ENCODE measurements at regions not wholly inside any gene's neighbourhood (a gene's known extent, or its start where the extent isn't known, plus 50 kb on each side); places are given as distances from the start of the nearest gene placed in this dataset.

DNA sequence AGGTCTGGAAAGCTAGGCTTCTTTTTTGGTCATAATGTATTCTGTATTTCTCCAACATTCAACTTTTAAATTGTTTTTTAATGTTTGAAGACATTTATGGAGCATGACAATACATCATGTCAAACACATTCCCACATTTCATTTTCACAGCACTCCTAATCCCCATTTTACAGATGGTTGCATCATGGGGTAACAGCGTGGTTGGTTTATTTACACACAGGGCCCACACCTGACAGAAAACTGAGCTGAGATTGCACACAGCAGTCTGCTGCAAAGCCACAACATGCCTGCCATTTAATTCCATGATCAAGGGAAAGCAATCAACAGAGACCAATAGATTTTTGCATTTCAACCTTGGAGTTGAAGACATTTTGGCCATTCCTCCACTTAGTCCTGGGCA, 335.7 kb upstream of the MGAT5 start:
- no peak for DNase-seq
- Mint-ChIP-seq H3K4me1 (ENCODE audit: low read depth) (no peaks in the 10 kb centered on the region), H3K9me3 (peaks cover 0 to 2% of the 10 kb centered on the region in 2 donors), H3K27me3 (ENCODE audit: low read depth) (no peaks in the 10 kb centered on the region), H3K27ac (no peak overlapping the region), H3K36me3 (ENCODE audit: insufficient read depth in 2 of 2) (no peaks in the 10 kb centered on the region), H3K4me3 (no peak overlapping the region)
- ATAC-seq (replicated peaks in 1 of 2): no peak

DNA sequence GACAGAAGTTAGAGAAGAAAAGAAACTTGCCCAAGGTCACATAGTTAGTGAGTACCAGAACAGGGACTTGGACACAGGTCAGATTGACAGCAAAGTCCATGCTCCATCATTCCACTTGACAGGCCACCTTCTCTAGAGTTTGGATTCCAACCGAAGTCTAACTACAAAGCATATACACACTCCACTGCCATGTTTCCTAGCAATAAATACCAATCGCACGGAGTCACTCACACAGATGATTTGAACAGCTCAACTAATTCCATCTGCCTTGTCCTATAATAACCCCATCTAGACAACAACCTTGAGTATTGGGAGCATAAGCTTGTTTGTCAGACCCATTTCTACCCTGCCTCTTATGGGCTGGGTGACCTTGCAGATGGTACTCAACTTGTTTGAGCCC, 334.6 kb upstream of the MGAT5 start:
- DNase-seq: no peak
- Mint-ChIP-seq H3K27ac (no peak overlapping the region), H3K4me3 (no peak overlapping the region), H3K36me3 (ENCODE audit: insufficient read depth in 2 of 2) (no peaks in the 10 kb centered on the region), H3K4me1 (ENCODE audit: low read depth) (no peaks in the 10 kb centered on the region), H3K27me3 (ENCODE audit: low read depth) (peaks cover 9% of the 10 kb centered on the region), H3K9me3 (peaks cover 0 to 2% of the 10 kb centered on the region in 2 donors)
- no peak for ATAC-seq (replicated peaks in 1 of 2)

DNA sequence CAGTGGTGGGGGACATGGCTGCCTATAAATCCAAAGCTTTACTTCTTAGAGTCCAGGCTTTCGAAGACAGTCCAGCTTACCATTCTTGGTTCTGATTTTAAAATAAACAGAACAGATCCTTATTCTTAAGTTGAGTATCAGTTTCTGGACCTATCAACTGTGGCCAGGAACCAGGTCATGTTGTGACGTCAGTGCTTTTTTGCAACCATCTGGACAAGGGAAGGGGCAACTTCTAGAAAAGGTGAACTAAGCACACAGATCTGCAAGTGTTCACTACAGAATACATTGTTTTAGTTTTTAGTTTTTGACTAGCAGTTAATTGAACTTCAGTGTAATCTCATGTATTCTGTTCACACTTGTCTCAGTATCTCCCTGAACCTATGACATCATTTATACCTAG, 326.0 kb upstream of the MGAT5 start:
- DNase-seq: no peak
- Mint-ChIP-seq H3K4me1 (ENCODE audit: low read depth) (no peaks in the 10 kb centered on the region), H3K36me3 (ENCODE audit: insufficient read depth in 2 of 2) (no peaks in the 10 kb centered on the region), H3K4me3 (no peak overlapping the region), H3K9me3 (no peaks in the 10 kb centered on the region), H3K27me3 (ENCODE audit: low read depth) (peaks cover 25% of the 10 kb centered on the region), H3K27ac (no peak overlapping the region)
- ATAC-seq (replicated peaks in 1 of 2): no peak

DNA sequence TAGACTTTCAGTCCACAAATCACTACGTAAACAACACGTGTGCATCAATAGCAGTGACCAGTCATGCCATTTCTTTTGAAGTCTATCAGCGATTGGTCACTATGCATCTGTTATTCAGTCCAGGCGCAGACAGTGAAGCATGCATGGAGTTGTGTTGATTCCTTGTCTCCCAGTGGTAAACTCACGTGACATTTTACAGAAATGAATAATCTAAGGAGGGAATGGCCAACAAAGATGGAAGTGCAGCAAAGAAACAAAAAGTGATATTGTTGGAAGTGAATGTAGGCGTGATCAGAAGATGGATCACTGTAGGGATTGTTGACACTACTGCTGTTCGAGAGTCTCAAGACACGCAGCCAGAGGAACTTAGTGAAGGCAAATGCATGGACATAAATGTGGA, 317.8 kb upstream of the MGAT5 start:
- Mint-ChIP-seq H3K9me3 (peaks cover 0 to 1% of the 10 kb centered on the region in 2 donors), H3K4me1 (ENCODE audit: low read depth) (no peaks in the 10 kb centered on the region), H3K36me3 (ENCODE audit: insufficient read depth in 2 of 2) (no peaks in the 10 kb centered on the region), H3K4me3 (no peak overlapping the region), H3K27ac (no peak overlapping the region), H3K27me3 (ENCODE audit: low read depth) (peaks cover 7% of the 10 kb centered on the region)
- no peak for DNase-seq
- no peak for ATAC-seq (replicated peaks in 1 of 2)

DNA sequence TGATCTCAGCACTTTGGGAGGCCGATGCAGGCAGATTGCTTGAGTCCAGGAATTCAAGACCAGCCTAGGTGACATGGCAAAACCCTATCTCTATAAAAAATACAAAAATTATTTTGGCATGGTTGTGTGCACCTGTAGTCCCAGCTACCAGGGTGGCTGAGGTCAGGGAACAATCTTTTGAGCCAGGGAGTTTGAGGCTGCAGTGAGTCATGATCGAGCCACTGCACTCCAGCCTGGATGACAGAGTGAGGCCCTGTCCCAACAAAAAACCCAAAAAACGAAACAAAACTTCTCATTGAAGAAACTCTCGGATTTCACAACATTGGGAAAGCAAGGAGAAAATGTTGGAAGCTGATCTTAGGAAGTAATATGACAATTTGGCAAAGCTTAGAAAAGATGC, 317.3 kb upstream of the MGAT5 start:
- Mint-ChIP-seq H3K27ac (no peak overlapping the region), H3K36me3 (ENCODE audit: insufficient read depth in 2 of 2) (no peaks in the 10 kb centered on the region), H3K27me3 (ENCODE audit: low read depth) (peaks cover 7% of the 10 kb centered on the region), H3K9me3 (peaks cover 0 to 1% of the 10 kb centered on the region in 2 donors), H3K4me3 (no peak overlapping the region), H3K4me1 (ENCODE audit: low read depth) (no peaks in the 10 kb centered on the region)
- ATAC-seq (replicated peaks in 1 of 2) (no peak), DNase-seq (no peak)

DNA sequence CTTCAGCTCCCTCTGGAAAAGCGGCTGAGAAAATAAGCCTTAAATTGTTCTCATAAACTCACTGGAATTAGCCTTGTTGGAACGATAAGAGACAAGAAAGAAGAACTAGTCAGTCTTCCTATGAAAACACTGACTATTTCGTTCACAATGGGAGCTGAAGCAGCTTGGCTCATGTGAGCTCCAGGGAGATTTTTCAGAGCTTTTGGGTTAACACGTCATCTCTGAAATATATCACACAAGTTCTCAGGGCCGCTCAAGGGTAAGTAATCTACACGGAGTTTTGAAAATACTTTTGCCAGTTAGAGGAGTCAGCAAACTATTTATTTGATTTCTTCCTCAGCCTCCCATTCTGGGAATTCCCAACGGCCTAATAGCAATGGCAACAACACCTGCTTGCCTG, 316.2 kb upstream of the MGAT5 start:
- ATAC-seq (replicated peaks in 1 of 2) (no peak), DNase-seq (no peak)
- Mint-ChIP-seq H3K27ac (no peak overlapping the region), H3K36me3 (ENCODE audit: insufficient read depth in 2 of 2) (no peaks in the 10 kb centered on the region), H3K4me1 (ENCODE audit: low read depth) (no peaks in the 10 kb centered on the region), H3K27me3 (ENCODE audit: low read depth) (peaks cover 7% of the 10 kb centered on the region), H3K4me3 (no peak overlapping the region), H3K9me3 (peaks cover 0 to 1% of the 10 kb centered on the region in 2 donors)

DNA sequence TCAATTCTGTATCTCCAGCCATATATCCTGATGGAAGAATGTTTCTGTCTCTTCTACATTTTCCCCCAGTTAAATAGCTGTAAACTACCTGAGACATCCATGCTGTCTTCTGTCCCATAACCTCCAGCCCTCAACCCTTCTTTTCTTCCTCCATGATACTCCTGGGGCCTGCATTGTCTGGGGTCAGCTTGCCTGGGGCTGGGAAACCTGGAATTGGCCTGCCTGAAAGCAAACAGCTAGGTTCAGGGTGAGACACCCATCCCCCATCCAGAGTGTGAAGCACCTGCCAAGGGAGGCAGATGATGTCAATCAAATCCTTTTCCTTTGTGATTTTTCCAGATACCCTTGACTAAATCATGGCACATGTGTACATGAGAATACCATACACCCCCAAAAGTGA, 313.7 kb upstream of the MGAT5 start:
- no peak for DNase-seq
- peaks cover 0 to 1% of the 10 kb centered on the region in 2 donors for H3K9me3 Mint-ChIP-seq
- H3K36me3 Mint-ChIP-seq (ENCODE audit: insufficient read depth in 2 of 2): no peaks in the 10 kb centered on the region
- H3K27me3 Mint-ChIP-seq (ENCODE audit: low read depth): peaks cover 13% of the 10 kb centered on the region
- no peaks in the 10 kb centered on the region for H3K4me1 Mint-ChIP-seq (ENCODE audit: low read depth)
- ATAC-seq (replicated peaks in 1 of 2): no peak
- no peak overlapping the region for H3K27ac Mint-ChIP-seq
- H3K4me3 Mint-ChIP-seq: no peak overlapping the region

DNA sequence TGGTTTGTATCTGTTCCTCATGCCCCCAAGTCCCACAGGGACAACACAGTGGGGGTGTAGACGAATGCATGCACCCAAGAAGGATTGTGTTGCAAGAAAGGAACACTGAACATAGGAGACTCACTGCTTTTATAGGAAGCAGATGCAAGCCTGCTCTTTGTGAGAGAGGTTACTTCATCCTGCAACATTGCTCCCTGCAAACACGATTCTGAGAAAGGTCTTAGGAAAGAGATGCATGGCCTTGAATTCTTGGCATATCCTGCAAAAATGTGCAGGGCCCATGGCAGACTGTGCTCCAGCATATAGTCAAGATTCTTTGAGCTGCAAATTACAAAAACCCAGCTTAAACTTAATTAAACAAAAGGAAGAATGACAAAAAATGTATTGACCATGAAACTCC, 312.2 kb upstream of the MGAT5 start:
- no peaks in the 10 kb centered on the region for H3K4me1 Mint-ChIP-seq (ENCODE audit: low read depth)
- DNase-seq (no peak), ATAC-seq (replicated peaks in 1 of 2) (no peak)
- no peak overlapping the region for H3K27ac Mint-ChIP-seq
- peaks cover 14% of the 10 kb centered on the region for H3K27me3 Mint-ChIP-seq (ENCODE audit: low read depth)
- H3K9me3 Mint-ChIP-seq: peaks cover 0 to 1% of the 10 kb centered on the region in 2 donors
- H3K4me3 Mint-ChIP-seq: no peak overlapping the region
- H3K36me3 Mint-ChIP-seq (ENCODE audit: insufficient read depth in 2 of 2): no peaks in the 10 kb centered on the region

DNA sequence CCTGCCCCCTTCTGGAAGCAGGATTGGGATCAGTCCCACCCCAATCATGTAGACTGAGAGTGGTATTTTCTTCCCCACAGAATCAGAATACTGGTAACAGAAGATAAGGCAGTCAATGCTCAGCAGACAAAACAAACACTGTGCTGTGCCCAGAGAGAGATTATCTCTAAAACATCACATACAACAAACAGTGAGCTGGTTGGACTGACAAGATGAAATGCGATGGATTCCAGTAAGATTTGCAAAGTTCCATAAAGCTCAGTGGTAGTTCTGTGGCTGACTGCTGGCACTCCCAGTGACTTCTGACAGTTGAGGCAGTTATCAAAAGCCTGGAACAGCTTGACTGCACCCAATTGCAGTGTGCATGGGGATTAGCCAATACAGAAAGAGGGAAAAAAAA, 311.5 kb upstream of the MGAT5 start:
- ATAC-seq (replicated peaks in 1 of 2) (no peak), DNase-seq (no peak)
- no peak overlapping the region for H3K27ac Mint-ChIP-seq
- no peak overlapping the region for H3K4me3 Mint-ChIP-seq
- H3K9me3 Mint-ChIP-seq: peaks cover 0 to 1% of the 10 kb centered on the region in 2 donors
- H3K27me3 Mint-ChIP-seq (ENCODE audit: low read depth): peaks cover 14% of the 10 kb centered on the region
- no peaks in the 10 kb centered on the region for H3K4me1 Mint-ChIP-seq (ENCODE audit: low read depth)
- H3K36me3 Mint-ChIP-seq (ENCODE audit: insufficient read depth in 2 of 2): no peaks in the 10 kb centered on the region

DNA sequence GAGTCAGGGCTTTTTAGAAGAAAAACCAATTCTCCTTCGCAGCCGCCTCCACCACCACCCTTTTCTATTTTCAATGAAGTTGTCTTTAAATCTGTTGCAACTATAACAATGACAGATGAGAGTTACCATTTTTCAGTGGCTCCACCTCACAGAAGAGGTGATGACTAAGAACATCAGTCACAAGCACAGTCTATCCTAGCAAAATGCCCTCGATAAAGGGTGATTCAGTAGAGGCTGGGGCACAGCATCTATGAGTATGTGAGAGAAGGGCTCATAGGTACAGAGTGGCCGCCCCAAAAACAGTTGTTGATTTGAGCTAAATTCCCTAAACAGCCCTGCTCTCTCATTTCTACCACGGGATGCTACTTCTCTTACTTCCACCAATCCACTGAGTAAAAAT, 310.8 kb upstream of the MGAT5 start:
- ATAC-seq (replicated peaks in 1 of 2): no peak
- Mint-ChIP-seq H3K4me1 (ENCODE audit: low read depth) (no peaks in the 10 kb centered on the region), H3K36me3 (ENCODE audit: insufficient read depth in 2 of 2) (no peaks in the 10 kb centered on the region), H3K27ac (no peak overlapping the region), H3K27me3 (ENCODE audit: low read depth) (peaks cover 14% of the 10 kb centered on the region), H3K4me3 (no peak overlapping the region), H3K9me3 (peaks cover 0 to 1% of the 10 kb centered on the region in 2 donors)
- DNase-seq: no peak

DNA sequence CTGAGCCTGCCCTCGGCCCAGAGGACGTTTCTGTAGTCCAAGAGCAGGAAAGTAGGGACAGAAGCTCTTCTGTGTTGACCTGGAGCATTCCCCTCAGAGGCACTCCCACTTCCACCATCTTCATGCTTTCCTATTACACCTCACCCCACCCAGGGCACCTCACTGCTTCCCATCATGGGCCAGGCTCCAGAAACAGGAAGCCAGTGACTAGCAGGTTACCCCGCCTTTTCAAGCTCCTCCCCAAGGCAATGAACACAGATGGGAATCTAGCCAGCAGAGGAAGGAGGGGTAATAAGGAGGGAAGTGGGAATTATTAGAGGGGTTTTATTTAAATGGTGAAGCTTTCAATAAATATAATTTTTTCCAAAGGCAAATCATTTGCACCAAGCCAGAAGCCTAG, 308.8 kb upstream of the MGAT5 start:
- H3K27me3 Mint-ChIP-seq (ENCODE audit: low read depth): peaks cover 7% of the 10 kb centered on the region
- H3K9me3 Mint-ChIP-seq: no peaks in the 10 kb centered on the region
- H3K36me3 Mint-ChIP-seq (ENCODE audit: insufficient read depth in 2 of 2): no peaks in the 10 kb centered on the region
- no peak overlapping the region for H3K27ac Mint-ChIP-seq
- no peak for ATAC-seq (replicated peaks in 1 of 2)
- H3K4me3 Mint-ChIP-seq: no peak overlapping the region
- no peaks in the 10 kb centered on the region for H3K4me1 Mint-ChIP-seq (ENCODE audit: low read depth)
- DNase-seq: no peak

DNA sequence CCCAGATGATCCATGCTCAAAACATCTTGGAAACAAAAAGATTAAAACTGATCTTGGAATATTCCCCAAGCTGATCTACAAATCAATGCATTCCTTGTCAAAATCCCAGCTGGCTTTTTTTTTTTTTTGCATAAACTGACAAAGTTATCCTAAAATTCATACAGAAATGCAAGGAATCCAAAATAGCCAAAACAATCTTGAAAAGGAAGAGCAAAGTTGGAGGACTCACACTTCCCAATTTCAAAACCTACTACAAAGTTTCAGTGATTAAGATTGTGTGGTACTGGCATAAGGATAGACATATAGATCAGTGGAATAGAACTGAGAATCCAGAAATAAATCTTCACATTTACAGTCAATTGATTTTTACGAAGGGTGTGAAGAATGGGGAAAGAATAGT, 306.8 kb upstream of the MGAT5 start:
- no peak overlapping the region for H3K4me3 Mint-ChIP-seq
- H3K36me3 Mint-ChIP-seq (ENCODE audit: insufficient read depth in 2 of 2): no peaks in the 10 kb centered on the region
- no peaks in the 10 kb centered on the region for H3K9me3 Mint-ChIP-seq
- no peak overlapping the region for H3K27ac Mint-ChIP-seq
- DNase-seq: no peak
- no peak for ATAC-seq (replicated peaks in 1 of 2)
- H3K4me1 Mint-ChIP-seq (ENCODE audit: low read depth): no peaks in the 10 kb centered on the region
- H3K27me3 Mint-ChIP-seq (ENCODE audit: low read depth): peaks cover 7% of the 10 kb centered on the region

DNA sequence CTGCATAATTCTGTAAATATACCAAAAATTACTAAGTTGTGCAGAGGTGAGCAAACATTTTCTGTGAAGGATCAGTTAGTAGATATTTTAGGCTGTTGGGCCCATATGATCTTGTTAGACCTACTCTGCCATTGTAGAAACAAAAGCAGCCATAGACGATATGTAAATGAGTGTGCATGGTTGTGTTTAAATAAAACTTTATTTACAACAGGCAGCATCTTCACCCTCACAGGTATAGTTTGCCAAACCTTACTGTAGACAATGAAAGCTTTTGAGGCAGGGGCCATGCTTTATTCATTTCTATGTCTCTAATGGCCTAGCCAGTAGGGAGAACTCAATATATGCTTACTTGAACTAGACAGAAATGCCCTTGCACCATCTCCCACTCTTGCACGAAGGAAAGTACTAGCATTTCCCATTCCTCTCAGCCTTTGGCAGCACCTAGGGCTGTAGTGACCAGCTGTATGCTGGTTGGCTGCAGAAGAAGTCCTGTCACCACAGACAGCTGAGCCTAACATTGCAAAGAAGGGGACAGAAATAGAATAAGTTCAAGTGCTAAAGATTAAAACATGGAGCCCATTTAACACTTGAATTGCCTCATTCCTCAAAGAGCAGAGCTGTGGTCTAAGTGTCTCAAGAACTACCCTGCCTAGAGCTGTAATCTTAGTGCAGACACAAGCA, 305.1 kb upstream of the MGAT5 start:
- Mint-ChIP-seq H3K27me3 (ENCODE audit: low read depth) (peaks cover 12% of the 10 kb centered on the region), H3K4me3 (no peak overlapping the region), H3K36me3 (ENCODE audit: insufficient read depth in 2 of 2) (no peaks in the 10 kb centered on the region), H3K9me3 (no peaks in the 10 kb centered on the region), H3K4me1 (ENCODE audit: low read depth) (no peaks in the 10 kb centered on the region), H3K27ac (no peak overlapping the region)
- no peak for DNase-seq
- no peak for ATAC-seq (replicated peaks in 1 of 2)

DNA sequence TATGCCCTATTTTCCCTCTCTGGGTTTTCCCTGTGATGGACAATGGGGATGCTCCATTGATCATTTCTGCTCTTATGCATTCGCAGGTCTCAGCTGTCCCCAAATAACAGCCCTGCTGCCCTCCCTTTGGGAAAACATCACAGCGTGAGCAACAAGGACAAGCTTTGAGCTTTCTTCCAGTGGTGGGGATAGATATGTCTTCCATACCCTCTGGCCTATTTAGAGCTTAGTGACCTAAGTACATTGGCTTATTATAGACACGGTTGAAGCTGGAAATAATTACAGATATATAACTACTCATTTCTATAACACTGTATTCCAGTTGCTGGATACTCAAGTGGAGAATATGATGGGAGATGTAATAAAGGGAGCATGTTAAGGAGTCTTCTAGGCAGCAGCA, 304.3 kb upstream of the MGAT5 start:
- Mint-ChIP-seq H3K4me1 (ENCODE audit: low read depth) (no peaks in the 10 kb centered on the region), H3K36me3 (ENCODE audit: insufficient read depth in 2 of 2) (no peaks in the 10 kb centered on the region), H3K9me3 (no peaks in the 10 kb centered on the region), H3K27ac (no peak overlapping the region), H3K27me3 (ENCODE audit: low read depth) (peaks cover 15% of the 10 kb centered on the region), H3K4me3 (no peak overlapping the region)
- ATAC-seq (replicated peaks in 1 of 2) (no peak), DNase-seq (no peak)
